ENCODE measurements at regions not wholly inside any gene's neighbourhood (a gene's known extent, or its start where the extent isn't known, plus 50 kb on each side); places are given as distances from the start of the nearest gene placed in this dataset.

GRCh38 chr4:96247096-96247495, 407.2 kb downstream of the PDHA2 start:
- TF ChIP-seq CTCF (IDR thresholded peaks at IDR 0.05 in 4 of 5, conservative IDR thresholded peaks at IDR 0.05 in 1 of 5) (no peak), POLR2A (IDR thresholded peaks at IDR 0.05) (no peak)
